ENCODE measurements at regions not wholly inside any gene's neighbourhood (a gene's known extent, or its start where the extent isn't known, plus 50 kb on each side); places are given as distances from the start of the nearest gene placed in this dataset.
"Not testable (repeated sequence)": the region's sequence is repeated elsewhere in the genome, so short reads cannot be mapped to it uniquely, and the experiment has no call there.

DNA sequence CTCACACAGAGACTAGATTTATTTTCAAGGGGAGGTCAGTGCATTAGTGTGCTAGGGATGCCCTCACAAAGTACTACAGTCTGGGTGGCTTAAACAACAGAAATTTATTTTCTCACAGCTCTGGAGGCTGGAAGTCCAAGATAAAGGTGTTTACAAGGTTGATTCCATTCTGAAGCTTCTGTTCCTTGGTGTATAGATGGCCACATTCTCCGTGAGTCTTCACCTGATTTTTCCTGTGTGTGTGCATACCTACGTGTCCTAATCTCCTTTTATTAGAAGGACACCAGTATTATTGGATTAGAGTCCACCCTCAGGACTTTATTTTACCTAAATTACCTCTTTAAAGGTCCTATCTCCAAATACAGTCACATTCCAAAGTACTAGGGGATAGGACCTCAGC, 91.7 kb upstream of the FRMD4A start:
- no peak for DNase-seq (ENCODE audit: low read depth, low spot score)
- ChIA-PET CTCF (no interaction called here), POLR2A (no interaction called here)
- H3K4me3 ChIP-seq (ENCODE audit: low read depth, low read length) = no peak overlapping the region
- TF ChIP-seq, protein P1, sequence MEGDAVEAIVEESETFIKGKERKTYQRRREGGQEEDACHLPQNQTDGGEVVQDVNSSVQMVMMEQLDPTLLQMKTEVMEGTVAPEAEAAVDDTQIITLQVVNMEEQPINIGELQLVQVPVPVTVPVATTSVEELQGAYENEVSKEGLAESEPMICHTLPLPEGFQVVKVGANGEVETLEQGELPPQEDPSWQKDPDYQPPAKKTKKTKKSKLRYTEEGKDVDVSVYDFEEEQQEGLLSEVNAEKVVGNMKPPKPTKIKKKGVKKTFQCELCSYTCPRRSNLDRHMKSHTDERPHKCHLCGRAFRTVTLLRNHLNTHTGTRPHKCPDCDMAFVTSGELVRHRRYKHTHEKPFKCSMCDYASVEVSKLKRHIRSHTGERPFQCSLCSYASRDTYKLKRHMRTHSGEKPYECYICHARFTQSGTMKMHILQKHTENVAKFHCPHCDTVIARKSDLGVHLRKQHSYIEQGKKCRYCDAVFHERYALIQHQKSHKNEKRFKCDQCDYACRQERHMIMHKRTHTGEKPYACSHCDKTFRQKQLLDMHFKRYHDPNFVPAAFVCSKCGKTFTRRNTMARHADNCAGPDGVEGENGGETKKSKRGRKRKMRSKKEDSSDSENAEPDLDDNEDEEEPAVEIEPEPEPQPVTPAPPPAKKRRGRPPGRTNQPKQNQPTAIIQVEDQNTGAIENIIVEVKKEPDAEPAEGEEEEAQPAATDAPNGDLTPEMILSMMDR (IDR thresholded peaks at IDR 0.05; ENCODE audit: insufficient read depth, low read length, missing control alignments) = no peak

DNA sequence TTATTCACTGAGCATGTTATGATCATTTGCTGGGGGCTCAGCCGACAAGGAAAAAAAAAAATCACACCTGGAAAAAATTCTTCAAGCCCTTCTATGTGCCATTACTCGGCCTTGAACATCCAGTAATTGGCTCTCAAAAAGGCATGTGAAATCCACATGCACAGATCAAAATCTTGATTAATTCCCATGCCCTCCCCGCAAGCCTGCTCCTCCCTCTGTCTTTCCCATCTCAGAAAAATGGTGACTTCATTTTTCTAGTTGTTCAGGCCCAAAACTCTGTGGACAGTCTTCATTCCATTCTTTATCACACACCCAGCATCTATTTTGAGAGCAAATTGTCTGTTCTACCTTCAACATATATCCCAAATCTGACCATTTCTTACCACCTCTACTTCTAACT, 91.2 kb upstream of the FRMD4A start:
- CTCF ChIA-PET = no interaction called here
- H3K4me3 ChIP-seq (ENCODE audit: low read depth, low read length) = no peak overlapping the region
- no peak for DNase-seq (ENCODE audit: low read depth, low spot score)
- TF ChIP-seq, protein P1 (IDR thresholded peaks at IDR 0.05; ENCODE audit: insufficient read depth, low read length, missing control alignments) = no peak
- POLR2A ChIA-PET = no interaction called here

DNA sequence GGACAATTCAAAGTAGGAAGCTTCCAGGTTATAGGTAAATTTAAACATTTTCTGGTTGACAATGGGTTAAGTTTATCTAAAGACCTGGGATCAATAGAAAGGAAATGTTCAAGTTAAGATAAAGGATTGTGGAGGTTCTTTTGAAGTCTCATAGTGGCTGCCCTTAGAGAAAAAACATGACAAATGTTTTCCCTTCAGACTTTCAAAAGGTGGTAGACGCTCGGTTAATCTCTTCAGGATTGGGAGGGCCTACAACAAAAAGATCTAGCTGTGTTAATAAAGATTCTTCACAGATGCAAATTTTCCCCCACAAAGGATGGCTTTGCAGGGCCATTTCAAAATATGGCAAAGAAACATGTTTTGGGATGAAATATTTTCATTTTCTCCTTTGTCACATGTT, 86.6 kb upstream of the FRMD4A start:
- ChIA-PET CTCF (interaction anchor here (1.4 kb wide), 1 partner anchor 8 kb away, joined by 3 read pairs; no protein-coding TSS in a partner anchor), POLR2A (interaction anchor here (1.1 kb wide), 1 partner anchor 20 kb away, joined by 3 read pairs; no protein-coding TSS in a partner anchor)
- not testable (repeated sequence) for DNase-seq (ENCODE audit: low read depth, low spot score); H3K4me3 ChIP-seq (ENCODE audit: low read depth, low read length)

DNA sequence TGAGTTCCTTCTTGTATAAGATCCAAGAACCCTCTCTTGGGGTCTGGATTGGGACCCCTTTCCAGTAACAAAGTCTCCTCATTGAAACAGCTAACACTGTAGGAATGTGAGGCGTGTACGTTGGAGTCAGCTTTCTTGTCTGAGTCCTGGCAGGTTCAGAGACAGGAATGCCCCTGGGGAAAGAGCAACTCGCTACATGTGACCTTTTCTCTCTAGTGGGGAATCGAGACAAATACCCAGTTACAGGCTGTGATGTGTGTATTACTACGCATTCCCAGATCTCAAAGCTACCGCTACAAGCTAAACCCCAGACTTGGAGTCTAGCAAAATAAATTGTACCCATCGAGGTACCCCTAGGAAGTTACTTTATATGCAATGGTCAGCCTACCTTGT, 85.6 kb upstream of the FRMD4A start:
- no peak for DNase-seq (ENCODE audit: low read depth, low spot score)
- CTCF ChIA-PET = interaction anchor here (1.4 to 1.7 kb wide), 2 partner anchors 9 to 218 kb away, joined by 3 to 5 read pairs; no protein-coding TSS in a partner anchor
- TF ChIP-seq, protein P1 (IDR thresholded peaks at IDR 0.05; ENCODE audit: insufficient read depth, low read length, missing control alignments) = no peak
- POLR2A ChIA-PET = interaction anchor here (1.1 kb wide), 1 partner anchor 19 kb away, joined by 3 read pairs; no protein-coding TSS in a partner anchor
- H3K4me3 ChIP-seq (ENCODE audit: low read depth, low read length) = no peak overlapping the region

DNA sequence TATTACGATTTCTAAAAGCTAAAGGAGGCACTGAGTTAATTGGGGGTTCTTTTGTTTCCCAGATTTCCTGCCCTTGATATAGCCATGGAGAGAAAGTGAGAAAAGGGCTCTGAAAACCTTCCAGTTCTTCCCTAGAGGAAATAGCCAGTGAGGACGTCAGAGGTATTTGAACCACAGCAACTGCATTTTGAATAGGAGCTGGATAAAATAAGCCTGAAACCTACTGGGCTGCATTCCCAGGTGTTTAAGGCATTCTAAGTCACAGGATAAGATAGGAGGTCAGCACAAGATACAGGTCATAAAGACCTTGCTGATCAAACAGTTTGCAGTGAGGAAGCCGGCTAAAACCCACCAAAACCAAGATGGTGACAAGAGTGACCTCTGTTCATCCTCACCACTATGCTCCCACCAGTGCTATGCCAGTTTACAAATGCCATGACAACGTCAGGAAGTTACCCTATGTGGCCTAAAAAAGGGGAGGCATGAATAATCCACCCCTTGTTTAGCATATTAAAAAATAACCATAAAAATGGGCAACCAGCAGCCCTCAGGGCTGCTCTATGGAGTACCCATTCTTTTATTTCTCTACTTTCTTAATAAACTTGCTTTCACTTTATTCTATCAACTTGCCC, 85.1 kb upstream of the FRMD4A start:
- CTCF ChIA-PET = interaction anchor here (1.4 to 1.7 kb wide), 2 partner anchors 9 to 217 kb away, joined by 3 to 5 read pairs; no protein-coding TSS in a partner anchor
- POLR2A ChIA-PET = interaction anchor here (1.1 kb wide), 1 partner anchor 18 kb away, joined by 3 read pairs; no protein-coding TSS in a partner anchor

DNA sequence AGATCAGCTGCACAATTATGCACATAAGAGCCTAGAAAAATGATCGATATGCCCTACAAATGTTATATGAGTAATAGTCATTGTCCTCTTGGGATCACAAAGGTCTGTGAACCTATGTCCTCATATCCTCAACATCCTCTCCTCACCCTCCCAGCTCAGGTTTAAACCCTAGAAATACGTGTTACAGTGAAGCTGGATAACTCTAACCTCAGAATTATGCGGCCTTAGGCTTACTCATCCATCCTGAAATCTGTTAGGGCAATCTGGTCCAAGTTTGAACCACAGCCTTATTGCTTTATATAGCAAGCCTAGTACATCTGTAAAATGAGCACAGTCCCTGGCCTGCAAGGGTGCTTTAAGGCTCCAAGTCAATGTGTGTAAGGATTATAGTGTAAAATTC, 84.2 kb upstream of the FRMD4A start:
- DNase-seq (ENCODE audit: low read depth, low spot score) = no peak
- H3K4me3 ChIP-seq (ENCODE audit: low read depth, low read length) = no peak overlapping the region
- TF ChIP-seq, protein P1 (IDR thresholded peaks at IDR 0.05; ENCODE audit: insufficient read depth, low read length, missing control alignments) = no peak
- ChIA-PET CTCF (no interaction called here), POLR2A (no interaction called here)

More for the DNA sequence above, 85.1 kb upstream of the FRMD4A start:
- DNase-seq (ENCODE audit: low read depth, low spot score) = no peak
- TF ChIP-seq, protein P1 (IDR thresholded peaks at IDR 0.05; ENCODE audit: insufficient read depth, low read length, missing control alignments) = no peak
- H3K4me3 ChIP-seq (ENCODE audit: low read depth, low read length) = no peak overlapping the region

DNA sequence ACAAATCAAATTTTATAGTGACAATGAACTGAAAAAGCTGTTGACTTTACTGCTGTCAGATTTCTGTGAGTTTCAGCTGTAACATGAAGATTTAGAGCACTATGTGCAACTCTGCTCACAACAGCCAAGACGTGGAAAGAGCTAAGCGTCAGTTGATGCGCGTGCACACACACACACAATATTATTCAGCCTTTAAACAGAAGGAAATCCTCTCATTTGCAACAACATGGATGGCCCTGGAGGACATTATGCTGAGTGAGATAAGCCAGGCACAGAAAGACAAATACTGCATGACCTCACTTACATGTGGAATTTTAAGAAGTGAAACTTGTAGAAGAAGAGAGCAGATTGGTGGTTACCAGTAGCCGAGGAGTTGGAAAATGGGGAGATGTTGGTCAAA, 82.8 kb upstream of the FRMD4A start:
- ChIA-PET POLR2A (no interaction called here), CTCF (no interaction called here)
- DNase-seq (ENCODE audit: low read depth, low spot score) = no peak
- TF ChIP-seq, protein P1 (IDR thresholded peaks at IDR 0.05; ENCODE audit: insufficient read depth, low read length, missing control alignments) = no peak
- H3K4me3 ChIP-seq (ENCODE audit: low read depth, low read length) = no peak overlapping the region
